Activated gamma-delta T cell treated with Interleukin-2 at 50 U/mL for 16 hours (primary cell): ENCODE measurements at regions not wholly inside any gene's neighbourhood (a gene's known extent, or its start where the extent isn't known, plus 50 kb on each side); places are given as distances from the start of the nearest gene placed in this dataset.

ENCODE experiments used
- DNase-seq: peaks from one replicate; pipeline ENCODE4 v3.0.0-alpha.2; 2020

- no peak for DNase-seq
Observed at GRCh38 chr5:74248576-74248975, 392.0 kb downstream of the ENC1 start.

- no peak for DNase-seq
Observed at GRCh38 chr5:74244406-74244805, 396.1 kb downstream of the ENC1 start.

- no peak for DNase-seq
Observed at GRCh38 chr5:74243634-74244033, 396.9 kb downstream of the ENC1 start.

- DNase-seq, result no peak
Observed at GRCh38 chr5:74242516-74242915, 398.0 kb downstream of the ENC1 start.

GRCh38 chr5:74241751-74242140 is 398.8 kb downstream of the ENC1 start:
- no peak for DNase-seq

- DNase-seq, result no peak
Observed at GRCh38 chr5:74240783-74241750, 399.5 kb downstream of the ENC1 start.

- DNase-seq, result no peak
Observed at GRCh38 chr5:74239261-74239660, 401.3 kb downstream of the ENC1 start.

- no peak for DNase-seq
Observed at GRCh38 chr5:74237571-74238145, 402.9 kb downstream of the ENC1 start.

GRCh38 chr5:74235552-74235951 is 405.0 kb downstream of the ENC1 start:
- no peak for DNase-seq

GRCh38 chr5:74233571-74233970 is 407.0 kb downstream of the ENC1 start:
- no peak for DNase-seq

GRCh38 chr5:74233091-74233490 is 407.4 kb downstream of the ENC1 start:
- DNase-seq, result no peak

GRCh38 chr5:74232276-74232675 is 408.3 kb downstream of the ENC1 start:
- DNase-seq, result no peak

GRCh38 chr5:74231697-74232096 is 408.8 kb downstream of the ENC1 start:
- DNase-seq, result no peak

- DNase-seq, result no peak
Observed at GRCh38 chr5:74226716-74227485, 413.6 kb downstream of the ENC1 start.

- no peak for DNase-seq
Observed at GRCh38 chr5:74225587-74225986, 414.9 kb downstream of the ENC1 start.

- DNase-seq, result no peak
Observed at GRCh38 chr5:74224331-74224730, 416.2 kb downstream of the ENC1 start.

GRCh38 chr5:74222806-74223205 is 417.7 kb downstream of the ENC1 start:
- DNase-seq, result no peak

GRCh38 chr5:74221413-74221812 is 419.1 kb downstream of the ENC1 start:
- no peak for DNase-seq

- no peak for DNase-seq
Observed at GRCh38 chr5:74216012-74216411, 424.5 kb downstream of the ENC1 start.

GRCh38 chr5:74212336-74212735 is 428.2 kb downstream of the ENC1 start:
- DNase-seq, result no peak

- DNase-seq, result no peak
Observed at GRCh38 chr5:74209571-74209970, 431.0 kb downstream of the ENC1 start.

GRCh38 chr5:74206579-74207550 is 433.7 kb downstream of the ENC1 start:
- DNase-seq, result no peak
